Ascending aorta (tissue), 2 donors: ENCODE measurements at regions not wholly inside any gene's neighbourhood (a gene's known extent, or its start where the extent isn't known, plus 50 kb on each side); places are given as distances from the start of the nearest gene placed in this dataset.

ENCODE experiments used
- DNase-seq, 2 donors: peaks; one replicate each; pipeline ENCODE4 v3.0.0-alpha.2; 2019; ENCODE audit warnings: low spot score in 2 of 2
- H3K27ac ChIP-seq, 2 donors: fragments of 200-600 bp; sonication (generic); one replicate each; pipeline ENCODE4 v1.5.1; 2016 to 2017; ENCODE audit warnings: mild to moderate bottlenecking in 1 of 2
- H3K27me3 ChIP-seq: fragments of 200-600 bp; sonication (generic); one replicate; pipeline ENCODE4 v1.5.1; 2017
- H3K36me3 ChIP-seq, 2 donors: fragments of 200-600 bp; sonication (generic); one replicate each; pipeline ENCODE4 v1.5.1; 2016
- H3K4me1 ChIP-seq, 2 donors: fragments of 200-600 bp; sonication (generic); one replicate each; pipeline ENCODE4 v1.5.1; 2016 to 2017; ENCODE audit warnings: mild to moderate bottlenecking in 1 of 2
- H3K4me3 ChIP-seq, 2 donors: fragments of 200-600 bp; sonication (generic); one replicate each; pipeline ENCODE4 v1.5.1; 2016 to 2017; ENCODE audit warnings: mild to moderate bottlenecking in 1 of 2
- H3K9me3 ChIP-seq, 2 donors: fragments of 200-600 bp; sonication (generic); one replicate each; pipeline ENCODE4 v1.5.1; 2016
- CTCF ChIP-seq, 3 experiments: fragments of 200-600 bp in 2 of 3; fragments of 450-650 bp in 1 of 3; sonication (generic) in 2 of 3; IDR thresholded peaks; one replicate each; pipeline ENCODE4 v1.5.1; 2016 to 2019; ENCODE audit warnings: antibody characterized with exemption in 3 of 3, mild to moderate bottlenecking in 1 of 3, moderate library complexity in 1 of 3
- intact Hi-C: fragments of 100-400 bp; cut with DNase I; formaldehyde crosslinking; loops from one replicate; pipeline ENCODE4 v1.15.1; 2023

GRCh38 chr19:32224371-32225244 is 120.8 kb upstream of the ZNF507 start:
- Histone ChIP-seq H3K36me3 (no peaks in the 10 kb centered on the region), H3K9me3 (no peaks in the 10 kb centered on the region), H3K4me3 (peak overlapping the region in 1 of 2 donors; percentile 36), H3K27me3 (no peaks in the 10 kb centered on the region), H3K4me1 (peaks cover 0 to 2% of the 10 kb centered on the region in 2 donors), H3K27ac (no peak overlapping the region)
- DNase-seq: no peak
- intact Hi-C loops: loop anchor here (2.0 kb wide), 2 partner anchors 1540 to 1558 kb away; no protein-coding TSS in a partner anchor
- peak; percentile 74 to 97 (median 97) for TF ChIP-seq CTCF (IDR thresholded peaks at IDR 0.05)

DNA sequence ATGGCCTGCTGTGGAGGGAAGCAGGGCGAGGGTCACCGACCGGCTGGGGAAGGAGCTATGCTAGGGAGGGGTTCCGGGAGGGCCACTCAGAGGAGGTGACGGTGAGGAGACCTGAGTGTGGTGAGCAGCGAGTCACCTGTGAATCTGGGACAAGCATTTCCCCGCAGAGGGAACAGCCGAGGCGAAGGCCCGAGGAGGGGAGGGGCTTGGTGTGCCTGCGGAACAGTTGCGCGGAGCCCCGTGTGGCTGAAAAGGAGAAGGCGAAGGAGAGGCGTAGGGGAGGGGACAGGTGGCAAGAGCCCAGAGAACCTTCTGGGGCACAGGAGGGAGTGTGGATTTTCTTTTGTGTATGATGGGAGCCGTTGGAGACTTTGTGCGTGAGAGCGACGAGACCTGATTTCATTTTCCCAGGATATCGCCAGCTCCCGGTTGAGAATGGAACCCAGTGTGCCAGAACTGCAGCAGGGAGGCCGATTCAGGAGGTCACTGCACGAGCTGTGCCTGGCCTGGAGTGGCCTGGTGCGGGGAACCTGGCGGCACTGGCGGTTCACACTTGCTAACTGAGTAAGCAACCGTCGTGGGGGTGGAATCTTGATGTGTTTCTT is 117.7 kb upstream of the ZNF507 start:
- Histone ChIP-seq H3K4me3 (no peak overlapping the region), H3K27me3 (no peaks in the 10 kb centered on the region), H3K36me3 (no peaks in the 10 kb centered on the region), H3K4me1 (peaks cover 0 to 2% of the 10 kb centered on the region in 2 donors), H3K9me3 (no peaks in the 10 kb centered on the region), H3K27ac (no peak overlapping the region)
- no peak for TF ChIP-seq CTCF (IDR thresholded peaks at IDR 0.05)
- intact Hi-C loops: no loop called here
- no peak for DNase-seq

DNA sequence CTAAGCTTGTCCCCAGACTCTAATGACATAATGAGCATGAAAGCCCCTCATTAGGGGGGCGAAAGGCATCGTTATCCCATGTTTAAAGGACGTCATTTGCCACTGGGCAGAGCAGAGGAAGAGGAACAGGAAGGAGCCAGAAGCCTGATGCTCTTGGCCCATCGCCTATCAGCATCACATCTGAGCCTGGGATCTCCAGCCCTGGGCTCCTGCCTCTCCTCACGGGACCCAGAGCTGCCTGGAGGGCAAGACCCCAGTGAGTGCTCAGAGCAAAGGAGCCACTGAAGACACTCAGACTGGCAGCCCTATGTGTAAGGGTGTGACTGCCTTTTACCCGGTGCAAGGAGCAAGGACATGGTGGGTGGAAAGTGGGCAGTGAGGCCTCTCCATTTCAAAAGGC is 115.0 kb upstream of the ZNF507 start:
- intact Hi-C loops: no loop called here
- DNase-seq: no peak
- H3K36me3 ChIP-seq: no peaks in the 10 kb centered on the region
- no peaks in the 10 kb centered on the region for H3K9me3 ChIP-seq
- no peak for TF ChIP-seq CTCF (IDR thresholded peaks at IDR 0.05)
- no peaks in the 10 kb centered on the region for H3K4me1 ChIP-seq
- H3K27ac ChIP-seq: no peak overlapping the region
- no peaks in the 10 kb centered on the region for H3K27me3 ChIP-seq
- H3K4me3 ChIP-seq: no peak overlapping the region

DNA sequence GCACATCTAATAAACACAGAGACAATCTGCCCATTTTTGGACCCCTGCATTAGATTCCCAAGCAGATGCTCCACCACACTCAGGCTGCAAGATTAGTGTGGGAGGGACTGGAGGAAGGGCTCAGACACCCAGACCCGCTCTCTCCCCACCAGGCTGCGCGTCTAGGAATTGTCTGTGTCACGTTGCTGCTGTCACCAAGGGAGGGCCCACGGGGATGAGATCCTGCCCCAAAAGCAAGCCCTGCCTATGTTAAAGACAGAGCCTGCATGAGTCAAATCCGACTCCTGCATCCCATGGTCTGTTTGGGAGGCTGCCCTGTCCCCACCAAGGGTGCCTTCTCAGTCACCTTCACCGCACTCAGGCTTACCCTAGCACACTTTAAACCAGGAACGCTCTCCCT is 114.4 kb upstream of the ZNF507 start:
- Histone ChIP-seq H3K9me3 (no peaks in the 10 kb centered on the region), H3K4me3 (no peak overlapping the region), H3K36me3 (no peaks in the 10 kb centered on the region), H3K27ac (no peak overlapping the region), H3K27me3 (no peaks in the 10 kb centered on the region), H3K4me1 (no peaks in the 10 kb centered on the region)
- no peak for DNase-seq
- TF ChIP-seq CTCF (IDR thresholded peaks at IDR 0.05): no peak
- intact Hi-C loops: no loop called here

DNA sequence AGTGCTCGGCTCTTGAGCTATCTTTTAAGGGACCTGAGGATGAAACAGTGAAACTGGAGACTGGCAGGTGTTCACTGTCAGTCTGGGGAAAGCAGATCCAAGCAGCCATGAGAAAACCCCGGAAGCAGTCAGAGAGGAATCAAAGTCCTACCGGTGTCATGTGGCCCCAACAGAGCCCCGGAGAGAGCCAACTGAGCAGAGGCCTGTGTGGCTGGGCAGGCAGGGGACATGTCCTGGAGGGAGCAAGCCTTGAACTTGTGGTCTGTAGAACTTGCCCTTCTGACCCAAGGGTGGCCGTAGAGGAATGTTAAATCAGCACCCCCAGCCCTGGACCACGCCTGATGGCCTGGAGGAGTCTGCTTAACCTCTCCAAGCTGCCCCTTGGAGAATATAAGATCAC is 113.7 kb upstream of the ZNF507 start:
- no peak for DNase-seq
- H3K36me3 ChIP-seq: no peaks in the 10 kb centered on the region
- H3K4me3 ChIP-seq: no peak overlapping the region
- H3K9me3 ChIP-seq: no peaks in the 10 kb centered on the region
- intact Hi-C loops: no loop called here
- TF ChIP-seq CTCF (IDR thresholded peaks at IDR 0.05): no peak
- H3K27ac ChIP-seq: no peak overlapping the region
- H3K4me1 ChIP-seq: no peaks in the 10 kb centered on the region
- H3K27me3 ChIP-seq: no peaks in the 10 kb centered on the region
